HPDE6-E6E7 (cell line): ENCODE measurements at regions not wholly inside any gene's neighbourhood (a gene's known extent, or its start where the extent isn't known, plus 50 kb on each side); places are given as distances from the start of the nearest gene placed in this dataset.

ENCODE experiments used
- DNase-seq: peaks from one replicate; pipeline ENCODE4 v3.0.0; 2011; ENCODE audit warnings: missing footprints; ENCODE audit errors: extremely low spot score

DNA sequence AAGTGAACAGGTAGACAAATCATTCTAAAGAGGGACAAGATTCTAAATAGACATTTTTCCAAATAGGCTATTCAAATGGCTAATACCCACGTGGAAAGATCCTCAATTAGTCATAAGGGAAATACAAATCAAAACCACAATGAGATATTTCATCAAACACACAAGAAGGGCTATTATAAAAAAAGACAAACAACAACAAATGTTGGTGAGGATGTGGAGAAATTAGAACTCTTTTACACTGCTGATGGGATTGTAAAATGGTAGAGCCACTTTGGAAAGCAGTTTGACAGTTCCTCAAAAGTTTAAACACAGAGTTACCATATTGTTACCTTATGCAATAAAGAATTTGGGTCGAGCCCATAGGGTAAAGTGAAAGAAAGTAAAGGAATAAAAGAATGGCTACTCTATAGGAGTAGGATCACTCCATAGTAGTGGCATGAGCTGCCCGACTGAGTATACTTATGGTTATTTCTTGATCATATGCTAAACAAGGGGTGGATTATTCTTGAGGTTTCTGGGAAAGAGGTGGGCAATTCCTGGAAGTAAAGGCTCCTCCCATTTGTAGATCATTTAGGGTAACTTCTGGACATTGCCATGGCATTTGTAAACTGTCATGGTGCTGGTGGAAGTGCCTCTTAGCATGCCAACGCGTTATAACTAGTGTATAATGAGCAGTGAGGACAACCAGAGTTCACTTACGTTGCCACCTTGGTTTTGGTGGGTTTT, 58.9 kb upstream of the FAM9C start:
- DNase-seq, result no peak

DNA sequence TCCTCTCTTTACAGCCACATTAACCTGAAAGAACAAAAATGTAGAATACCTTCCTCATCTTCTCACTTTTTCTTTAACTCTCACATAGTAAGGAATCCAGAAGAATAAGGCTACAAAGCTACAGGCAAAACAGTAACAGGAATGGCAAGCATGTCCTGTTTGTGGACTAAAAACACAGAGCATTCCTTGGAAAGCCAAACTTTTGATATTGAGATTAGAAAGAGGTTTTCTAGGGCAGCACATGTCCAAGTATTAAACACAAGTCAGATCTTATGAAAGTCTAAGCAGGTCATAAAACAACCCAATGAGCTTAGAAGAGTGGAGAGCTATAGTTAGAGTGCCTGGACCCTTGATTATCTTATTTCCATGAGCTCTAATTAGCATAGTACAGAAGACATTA, 58.2 kb upstream of the FAM9C start:
- no peak for DNase-seq

DNA sequence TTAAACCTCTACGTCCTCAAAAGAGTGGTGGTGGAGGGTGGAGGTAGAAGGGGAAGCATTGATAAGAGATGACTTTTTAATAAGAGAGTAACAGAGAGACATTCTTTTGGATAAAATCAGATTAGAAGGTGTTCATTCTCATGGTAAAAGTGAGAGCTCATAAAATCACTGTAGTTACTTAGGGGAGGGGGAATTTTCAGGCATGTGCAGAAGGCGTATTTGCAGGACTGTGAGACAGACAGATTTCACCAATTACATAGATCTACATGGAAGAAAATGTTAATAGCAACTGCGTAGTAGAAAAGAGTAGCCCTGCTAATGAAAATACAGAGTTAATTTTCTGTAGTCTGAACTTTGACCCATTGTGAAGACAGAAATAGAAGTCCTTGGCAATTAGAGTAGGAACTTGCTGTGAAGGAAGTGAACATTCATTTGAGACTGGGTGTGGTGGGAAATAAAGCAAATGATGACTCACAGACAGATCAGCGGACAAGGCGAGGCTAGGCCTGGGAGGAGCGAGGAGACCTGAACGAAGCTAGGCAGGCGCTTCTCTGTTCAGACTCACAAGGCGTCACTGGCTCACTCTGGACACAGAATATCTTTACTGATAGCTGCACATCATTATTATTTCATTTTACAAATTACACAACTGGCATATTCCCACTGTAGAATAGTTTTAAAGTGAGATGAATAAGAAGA, 57.2 kb upstream of the FAM9C start:
- peak; percentile 88 for DNase-seq

DNA sequence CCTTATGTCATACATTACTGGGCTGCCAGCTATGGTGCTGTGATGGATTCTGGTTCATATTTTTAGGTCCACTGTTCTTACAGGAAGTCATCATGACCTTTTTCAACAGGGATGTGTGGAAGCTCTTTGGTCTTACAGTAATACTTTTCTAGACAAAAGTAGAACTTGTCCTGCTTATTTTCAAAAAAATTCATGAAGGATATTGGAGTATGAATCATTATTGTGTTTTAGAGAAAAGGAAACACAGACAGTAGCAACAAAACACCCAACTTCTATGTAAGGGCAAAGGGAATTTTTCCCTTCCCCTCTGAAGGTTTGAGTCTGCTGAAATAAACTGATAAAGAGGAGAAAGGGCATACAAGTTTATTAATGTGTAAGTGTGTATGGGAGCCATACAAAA, 54.7 kb upstream of the FAM9C start:
- no peak for DNase-seq

DNA sequence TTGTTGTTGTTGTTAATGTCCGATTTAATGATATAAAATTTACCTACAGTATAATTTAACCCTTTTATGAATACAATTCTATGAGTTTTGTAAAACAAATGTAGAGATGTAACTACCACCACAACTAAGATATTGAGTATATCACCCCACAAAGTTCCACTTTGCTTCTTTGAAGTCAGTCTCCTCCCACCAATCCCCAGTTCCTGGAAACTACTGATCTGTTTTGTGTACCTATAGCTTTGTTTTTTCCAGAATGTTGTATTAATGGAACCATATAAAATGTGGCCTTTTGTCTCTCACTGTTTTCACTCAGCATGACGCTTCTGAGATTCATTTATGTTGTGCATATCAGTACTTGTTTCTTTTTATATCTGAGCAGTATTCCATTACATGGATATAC, 52.3 kb upstream of the FAM9C start:
- no peak for DNase-seq

DNA sequence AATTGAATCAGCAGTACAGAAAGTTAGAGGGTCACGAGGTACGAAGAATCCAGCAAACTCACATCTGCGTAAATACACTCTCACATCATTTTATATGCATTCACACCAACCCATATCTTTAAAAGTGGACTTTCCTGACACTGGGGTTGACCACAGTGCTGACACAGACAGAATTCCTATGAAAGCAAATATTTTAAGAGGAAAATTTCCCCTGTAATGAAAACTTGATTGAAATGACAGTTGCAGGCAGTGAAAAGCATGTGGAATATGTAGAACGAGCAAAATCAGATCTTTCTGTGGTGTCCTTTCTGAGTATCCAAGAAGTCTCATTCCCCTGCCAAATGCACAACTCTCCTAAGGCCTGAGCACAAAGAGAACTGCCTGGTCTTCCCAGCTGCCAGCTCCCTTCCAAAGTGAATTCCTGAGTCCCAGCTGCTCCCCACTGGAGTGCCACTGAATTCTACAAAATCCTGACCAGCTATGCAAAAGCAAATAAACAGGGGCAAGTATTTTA, 50.5 kb upstream of the FAM9C start:
- DNase-seq, result no peak

DNA sequence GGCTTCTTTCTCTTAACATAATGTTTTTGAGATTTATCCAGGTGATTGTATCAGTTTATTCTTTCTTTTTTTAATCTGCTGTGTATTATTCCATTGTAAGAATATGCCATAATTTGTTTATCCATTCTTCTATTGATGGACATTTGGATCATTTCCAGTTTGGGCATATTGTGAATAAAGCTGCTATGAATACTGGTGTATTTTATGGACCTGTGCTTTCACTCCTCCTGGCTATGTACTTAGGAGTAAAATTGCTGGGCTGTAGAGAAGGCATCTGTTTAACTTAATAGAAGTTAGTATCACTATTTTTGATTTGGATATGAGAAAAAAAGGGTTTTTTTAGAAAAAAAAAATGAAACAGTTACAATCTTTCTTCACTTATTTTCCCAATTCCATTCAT, 50.0 kb upstream of the FAM9C start:
- DNase-seq, result no peak
